Fibroblast of skin of left biceps (primary cell): ENCODE measurements at regions not wholly inside any gene's neighbourhood (a gene's known extent, or its start where the extent isn't known, plus 50 kb on each side); places are given as distances from the start of the nearest gene placed in this dataset.

ENCODE experiments used
- DNase-seq, 2 experiments: peaks; one replicate each; pipeline ENCODE4 v3.0.0-alpha.2; 2013; ENCODE audit warnings: low read depth in 2 of 2

DNA sequence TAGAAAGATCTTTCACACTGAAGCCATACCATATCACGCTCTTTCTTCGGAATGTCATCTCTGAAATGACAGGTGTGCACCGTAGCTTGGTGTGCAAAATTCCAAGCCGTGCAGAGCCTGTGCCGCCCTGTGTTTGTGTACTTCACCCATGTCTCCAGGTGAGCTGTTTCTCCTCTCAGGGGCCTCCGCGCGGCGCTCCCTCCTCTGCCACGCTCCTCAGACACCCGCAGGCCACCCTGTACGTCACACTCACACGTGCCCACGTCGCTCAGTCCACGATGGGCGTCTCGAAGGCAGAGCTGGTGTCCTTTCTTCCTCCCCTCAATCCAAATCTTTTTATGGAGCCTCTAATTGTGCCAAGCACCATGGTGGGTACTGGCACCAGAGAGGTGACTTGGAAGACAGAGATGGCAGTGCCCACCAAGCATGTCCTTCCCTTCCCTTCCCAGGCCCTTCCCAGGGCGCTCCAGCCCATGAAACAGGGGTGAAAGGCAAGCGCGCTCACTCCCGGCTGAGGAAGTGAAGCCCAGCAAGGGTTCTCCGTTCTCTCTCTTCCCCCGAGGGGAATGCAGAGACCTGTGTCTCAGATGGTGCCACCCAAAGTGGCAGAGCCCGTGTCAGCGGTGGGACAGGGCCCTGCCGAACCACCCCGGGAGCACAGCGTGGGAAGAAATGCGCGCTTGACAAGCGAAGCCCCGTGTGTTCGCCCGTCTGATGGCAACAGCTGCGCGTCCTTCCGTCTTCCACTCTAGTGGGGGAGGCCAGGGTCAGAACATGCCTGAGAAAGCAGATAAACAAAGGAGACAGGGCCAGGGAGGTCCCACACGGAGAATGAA lies 292.5 kb upstream of the SHH start:
- DNase-seq, result no peak

DNA sequence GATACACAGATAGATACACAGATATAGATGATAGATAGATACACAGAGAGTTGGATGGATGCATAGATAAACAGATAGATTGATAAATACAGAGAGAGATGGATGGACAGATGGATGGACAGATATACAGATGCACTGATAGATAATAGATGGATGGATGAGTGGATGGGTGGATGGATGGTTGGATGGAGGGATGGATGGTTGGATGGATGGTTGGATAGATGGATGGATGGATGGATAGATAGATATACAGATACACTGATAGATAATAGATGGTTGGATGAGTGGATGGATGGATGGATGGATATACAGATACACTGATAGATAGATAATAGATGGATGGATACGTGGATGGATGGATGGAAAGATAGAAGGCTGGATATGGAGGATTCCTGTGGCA lies 290.0 kb upstream of the SHH start:
- no peak for DNase-seq

- no peak for DNase-seq
Observed at GRCh38 chr7:156101355-156101754, 289.1 kb upstream of the SHH start.

DNA sequence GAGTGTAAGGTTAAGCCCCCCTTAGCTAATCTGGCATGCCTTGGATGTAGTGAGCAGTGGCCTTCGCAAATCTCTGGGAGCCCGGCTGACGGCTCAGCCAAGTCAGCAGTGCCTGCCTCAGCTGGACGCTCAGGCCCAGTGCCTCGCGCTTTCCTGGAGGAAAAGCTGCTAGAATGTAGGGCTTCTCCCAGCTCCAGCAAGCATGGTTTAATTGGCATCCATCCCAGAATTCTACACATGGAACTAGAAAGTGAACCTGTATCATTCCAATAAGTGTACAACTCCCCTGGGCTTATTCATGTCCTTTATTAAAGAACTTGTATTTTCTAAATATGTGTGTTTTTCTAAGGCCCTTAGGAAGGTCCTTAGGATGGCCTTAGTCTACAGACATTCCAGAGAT lies 287.8 kb upstream of the SHH start:
- DNase-seq, result no peak

GRCh38 chr7:156099085-156099484 lies 286.8 kb upstream of the SHH start:
- no peak for DNase-seq

DNA sequence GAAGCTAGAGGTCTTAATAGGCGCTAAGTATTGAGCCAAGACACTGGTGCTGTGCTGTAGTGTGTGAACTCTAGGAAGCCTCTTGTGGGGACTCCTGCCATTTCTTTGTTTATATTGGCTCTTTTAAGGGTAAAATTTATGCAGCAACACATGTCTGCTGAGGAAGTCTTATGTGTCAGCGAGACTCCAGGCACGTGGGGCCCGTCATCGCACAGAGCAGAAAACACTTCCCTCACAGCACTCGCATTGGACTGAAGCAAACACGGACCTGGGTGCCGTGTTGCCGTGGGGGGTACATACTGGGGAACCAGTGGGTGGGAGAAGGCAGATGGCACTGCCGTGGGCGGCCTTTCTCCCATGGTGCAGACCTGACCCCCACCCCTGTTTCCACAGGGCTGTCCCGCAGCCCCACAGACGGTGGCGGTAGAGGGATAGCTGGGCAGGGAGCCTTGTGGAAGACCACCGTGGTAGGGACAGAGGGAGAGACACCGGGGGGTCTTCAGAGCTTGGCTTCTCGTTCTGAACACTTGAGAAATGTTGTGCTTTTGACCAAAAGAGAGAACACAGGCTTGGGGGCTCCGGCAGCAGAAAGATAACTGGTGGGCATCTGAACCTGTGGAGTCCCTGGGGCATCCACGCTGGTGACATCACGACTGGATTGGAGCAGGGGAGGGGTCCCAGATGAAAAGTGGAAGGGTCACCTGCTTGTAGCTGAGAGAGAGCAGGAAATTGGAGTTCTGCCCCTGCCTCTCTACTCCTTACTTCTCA lies 284.7 kb upstream of the SHH start:
- no peak for DNase-seq

- no peak for DNase-seq
Observed at GRCh38 chr7:156095908-156096539, 283.8 kb upstream of the SHH start.

GRCh38 chr7:156094350-156095146 lies 282.3 kb upstream of the SHH start:
- no peak for DNase-seq

GRCh38 chr7:156092307-156092706 lies 280.0 kb upstream of the SHH start:
- no peak for DNase-seq

- DNase-seq, result no peak
Observed at GRCh38 chr7:156091519-156092080, 279.3 kb upstream of the SHH start.

DNA sequence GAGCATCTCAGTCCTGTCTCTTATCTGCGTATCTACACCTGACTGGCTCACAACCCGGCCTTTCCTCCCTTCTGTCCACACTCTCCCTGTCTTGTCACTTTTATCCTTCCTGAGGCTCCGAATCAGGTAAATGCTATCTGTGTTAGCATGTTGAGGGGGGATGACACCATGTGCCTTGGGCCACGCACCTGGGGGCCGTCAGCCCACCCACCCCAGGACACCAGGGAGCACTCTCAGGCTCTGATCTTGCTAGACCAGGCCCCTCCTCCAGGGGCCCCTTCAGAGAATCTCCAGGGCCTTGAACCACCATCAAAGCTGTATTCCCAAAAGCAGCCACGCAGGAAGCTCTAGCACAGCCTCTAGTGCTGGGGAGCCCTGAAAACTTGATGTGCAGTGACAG lies 278.7 kb upstream of the SHH start:
- DNase-seq, result no peak

DNA sequence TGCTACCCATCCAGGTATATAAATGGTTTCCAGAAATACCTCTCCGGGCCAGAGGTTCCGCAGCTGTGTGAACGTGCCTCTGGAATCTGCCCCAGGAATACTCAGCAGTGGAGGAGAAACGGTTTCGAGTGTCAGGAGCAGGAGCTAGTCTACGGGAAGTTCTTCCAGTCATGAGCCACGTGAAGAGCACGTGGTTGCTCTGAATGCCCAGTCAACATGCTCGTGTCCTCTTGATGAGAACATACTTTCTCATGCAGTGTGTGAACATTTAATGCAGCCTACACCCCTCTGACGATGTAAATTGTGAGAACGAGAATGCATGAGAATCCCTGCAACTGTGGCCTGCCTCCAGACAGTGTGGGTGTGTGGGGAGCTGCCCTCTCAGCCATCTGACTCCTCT lies 277.0 kb upstream of the SHH start:
- DNase-seq, result no peak

- DNase-seq, result no peak
Observed at GRCh38 chr7:156088115-156088514, 275.9 kb upstream of the SHH start.

DNA sequence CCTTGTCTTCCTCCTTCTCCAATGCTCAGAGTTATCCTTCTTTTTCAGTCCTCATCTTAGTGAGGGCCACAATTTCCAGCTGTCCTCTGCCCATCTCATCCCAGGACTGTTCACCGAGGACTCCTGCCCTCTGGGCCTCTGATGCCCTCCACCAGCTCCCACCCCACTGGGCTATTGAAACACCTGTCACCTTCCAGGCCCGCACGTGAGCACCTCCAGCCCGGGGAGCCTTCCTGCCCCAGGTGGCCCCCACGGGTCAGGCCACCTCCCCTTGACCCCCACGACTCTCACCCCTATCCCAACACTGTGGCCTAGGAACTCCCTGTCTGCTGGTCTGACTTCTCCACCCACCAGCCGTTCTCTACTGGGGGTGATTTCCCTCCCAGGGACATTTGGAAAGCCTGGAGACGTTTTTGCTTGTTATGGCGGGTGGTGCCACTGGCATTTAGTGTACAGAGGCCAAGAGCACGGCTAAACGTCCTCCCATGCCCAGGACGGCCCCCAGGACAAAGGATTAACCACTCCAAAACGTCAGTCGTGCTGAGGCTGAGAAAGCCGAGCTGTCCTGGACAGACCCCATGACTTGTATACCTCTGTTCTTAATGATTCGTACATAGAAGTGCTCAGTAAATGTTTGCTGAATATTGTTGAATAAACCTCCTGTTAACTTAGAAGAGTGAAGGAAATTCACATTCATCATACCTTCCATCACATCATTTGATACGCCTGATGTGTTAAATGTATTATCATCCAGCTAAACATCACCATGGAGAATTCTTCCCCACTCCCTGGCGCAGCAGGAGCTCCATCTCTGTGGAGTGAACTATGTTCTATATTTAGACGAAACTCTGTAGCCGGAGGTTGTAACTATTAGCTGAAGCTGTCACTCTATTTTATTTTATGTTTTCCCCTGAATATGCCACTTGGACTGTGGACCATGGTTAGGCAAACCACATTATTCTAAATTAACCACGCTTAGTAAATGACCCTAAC lies 270.1 kb upstream of the SHH start:
- no peak for DNase-seq

DNA sequence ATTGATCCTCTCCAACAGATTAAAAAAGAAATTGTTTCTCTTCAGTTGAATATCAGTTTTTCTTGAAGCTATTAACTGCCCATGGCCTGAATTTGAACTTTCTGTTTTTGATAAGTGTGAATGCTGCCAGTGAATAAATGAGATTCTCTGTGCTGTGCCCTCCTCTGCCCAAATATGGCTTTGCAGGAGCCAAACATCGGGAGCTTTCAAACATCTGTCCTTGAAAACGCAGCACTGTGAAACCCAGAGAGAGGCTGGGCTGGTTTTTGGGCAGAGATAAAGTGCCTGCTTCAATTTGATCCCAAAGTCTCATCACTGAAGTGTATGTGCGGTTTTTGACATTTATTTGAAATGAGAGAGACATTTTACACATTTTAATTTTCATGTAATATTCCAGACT lies 268.3 kb upstream of the SHH start:
- DNase-seq, result no peak

- no peak for DNase-seq
Observed at GRCh38 chr7:156080046-156080445, 267.8 kb upstream of the SHH start.

- no peak for DNase-seq
Observed at GRCh38 chr7:156079156-156079555, 266.9 kb upstream of the SHH start.

- no peak for DNase-seq
Observed at GRCh38 chr7:156074982-156075615, 262.8 kb upstream of the SHH start.

- no peak for DNase-seq
Observed at GRCh38 chr7:156074084-156074483, 261.8 kb upstream of the SHH start.
